ENCODE measurements at regions not wholly inside any gene's neighbourhood (a gene's known extent, or its start where the extent isn't known, plus 50 kb on each side); places are given as distances from the start of the nearest gene placed in this dataset.

GRCh38 chr4:126742048-126742447 is 890.7 kb upstream of the INTU start:
- peaks cover 22% of the 10 kb centered on the region for H3K9me3 Mint-ChIP-seq
- no peak overlapping the region for H3K4me3 Mint-ChIP-seq
- H3K27me3 Mint-ChIP-seq (ENCODE audit: low read depth): no peaks in the 10 kb centered on the region
- CTCF ChIA-PET: no interaction called here
- H3K36me3 Mint-ChIP-seq: peaks cover 6% of the 10 kb centered on the region; the same call in 1 of the 2 replicates
- no peak overlapping the region for H3K27ac Mint-ChIP-seq
- ATAC-seq (no peak), DNase-seq (ENCODE audit: low spot score) (no peak)
- POLR2A ChIA-PET: no interaction called here
- H3K4me1 Mint-ChIP-seq: no peaks in the 10 kb centered on the region
- TF ChIP-seq NR2C2 (CRISPR knock-in tag; IDR thresholded peaks at IDR 0.05) (no peak), E2F4 (CRISPR knock-in tag; IDR thresholded peaks at IDR 0.05; ENCODE audit: borderline replicate concordance, low read depth) (no peak), FOXJ3 (CRISPR knock-in tag; IDR thresholded peaks at IDR 0.05; ENCODE audit: borderline replicate concordance) (no peak), NFYB (CRISPR knock-in tag; conservative IDR thresholded peaks at IDR 0.05; ENCODE audit: low read depth) (no peak), JAZF1 (CRISPR knock-in tag; IDR thresholded peaks at IDR 0.05) (no peak), ATF6 (CRISPR knock-in tag; IDR thresholded peaks at IDR 0.05) (no peak), NFE2L1 (CRISPR knock-in tag; IDR thresholded peaks at IDR 0.05) (no peak), CREM (CRISPR knock-in tag; IDR thresholded peaks at IDR 0.05) (no peak)
- TF ChIP-seq, protein P1, sequence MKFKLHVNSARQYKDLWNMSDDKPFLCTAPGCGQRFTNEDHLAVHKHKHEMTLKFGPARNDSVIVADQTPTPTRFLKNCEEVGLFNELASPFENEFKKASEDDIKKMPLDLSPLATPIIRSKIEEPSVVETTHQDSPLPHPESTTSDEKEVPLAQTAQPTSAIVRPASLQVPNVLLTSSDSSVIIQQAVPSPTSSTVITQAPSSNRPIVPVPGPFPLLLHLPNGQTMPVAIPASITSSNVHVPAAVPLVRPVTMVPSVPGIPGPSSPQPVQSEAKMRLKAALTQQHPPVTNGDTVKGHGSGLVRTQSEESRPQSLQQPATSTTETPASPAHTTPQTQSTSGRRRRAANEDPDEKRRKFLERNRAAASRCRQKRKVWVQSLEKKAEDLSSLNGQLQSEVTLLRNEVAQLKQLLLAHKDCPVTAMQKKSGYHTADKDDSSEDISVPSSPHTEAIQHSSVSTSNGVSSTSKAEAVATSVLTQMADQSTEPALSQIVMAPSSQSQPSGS (CRISPR knock-in tag; IDR thresholded peaks at IDR 0.05; ENCODE audit: borderline replicate concordance, low read depth): no peak

GRCh38 chr4:126742885-126743284 is 889.9 kb upstream of the INTU start:
- Mint-ChIP-seq H3K36me3 (peaks cover 6% of the 10 kb centered on the region; the same call in 1 of the 2 replicates), H3K4me3 (no peak overlapping the region), H3K27ac (no peak overlapping the region), H3K27me3 (ENCODE audit: low read depth) (no peaks in the 10 kb centered on the region), H3K4me1 (no peaks in the 10 kb centered on the region), H3K9me3 (peaks cover 23% of the 10 kb centered on the region)
- POLR2A ChIA-PET: no interaction called here
- no peak for ATAC-seq
- CTCF ChIA-PET: no interaction called here
- no peak for DNase-seq (ENCODE audit: low spot score)
- TF ChIP-seq, protein P2, sequence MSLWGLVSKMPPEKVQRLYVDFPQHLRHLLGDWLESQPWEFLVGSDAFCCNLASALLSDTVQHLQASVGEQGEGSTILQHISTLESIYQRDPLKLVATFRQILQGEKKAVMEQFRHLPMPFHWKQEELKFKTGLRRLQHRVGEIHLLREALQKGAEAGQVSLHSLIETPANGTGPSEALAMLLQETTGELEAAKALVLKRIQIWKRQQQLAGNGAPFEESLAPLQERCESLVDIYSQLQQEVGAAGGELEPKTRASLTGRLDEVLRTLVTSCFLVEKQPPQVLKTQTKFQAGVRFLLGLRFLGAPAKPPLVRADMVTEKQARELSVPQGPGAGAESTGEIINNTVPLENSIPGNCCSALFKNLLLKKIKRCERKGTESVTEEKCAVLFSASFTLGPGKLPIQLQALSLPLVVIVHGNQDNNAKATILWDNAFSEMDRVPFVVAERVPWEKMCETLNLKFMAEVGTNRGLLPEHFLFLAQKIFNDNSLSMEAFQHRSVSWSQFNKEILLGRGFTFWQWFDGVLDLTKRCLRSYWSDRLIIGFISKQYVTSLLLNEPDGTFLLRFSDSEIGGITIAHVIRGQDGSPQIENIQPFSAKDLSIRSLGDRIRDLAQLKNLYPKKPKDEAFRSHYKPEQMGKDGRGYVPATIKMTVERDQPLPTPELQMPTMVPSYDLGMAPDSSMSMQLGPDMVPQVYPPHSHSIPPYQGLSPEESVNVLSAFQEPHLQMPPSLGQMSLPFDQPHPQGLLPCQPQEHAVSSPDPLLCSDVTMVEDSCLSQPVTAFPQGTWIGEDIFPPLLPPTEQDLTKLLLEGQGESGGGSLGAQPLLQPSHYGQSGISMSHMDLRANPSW (CRISPR knock-in tag; conservative IDR thresholded peaks at IDR 0.05; ENCODE audit: low read depth): no peak
- TF ChIP-seq, protein P3, sequence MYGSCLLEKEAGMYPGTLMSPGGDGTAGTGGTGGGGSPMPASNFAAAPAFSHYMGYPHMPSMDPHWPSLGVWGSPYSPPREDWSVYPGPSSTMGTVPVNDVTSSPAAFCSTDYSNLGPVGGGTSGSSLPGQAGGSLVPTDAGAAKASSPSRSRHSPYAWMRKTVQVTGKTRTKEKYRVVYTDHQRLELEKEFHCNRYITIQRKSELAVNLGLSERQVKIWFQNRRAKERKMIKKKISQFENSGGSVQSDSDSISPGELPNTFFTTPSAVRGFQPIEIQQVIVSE (CRISPR knock-in tag; IDR thresholded peaks at IDR 0.05; ENCODE audit: borderline replicate concordance): no peak
- TF ChIP-seq JAZF1 (CRISPR knock-in tag; IDR thresholded peaks at IDR 0.05) (no peak), CREB1 (CRISPR knock-in tag; IDR thresholded peaks at IDR 0.05) (no peak), MYBL2 (CRISPR knock-in tag; IDR thresholded peaks at IDR 0.05) (no peak), CBFB (CRISPR knock-in tag; IDR thresholded peaks at IDR 0.05; ENCODE audit: low read depth) (no peak), TCF7 (CRISPR knock-in tag; IDR thresholded peaks at IDR 0.05; ENCODE audit: low read depth) (no peak), GRHL2 (CRISPR knock-in tag; IDR thresholded peaks at IDR 0.05; ENCODE audit: insufficient replicate concordance, severe bottlenecking) (no peak), RORB (CRISPR knock-in tag; IDR thresholded peaks at IDR 0.05) (no peak)
- TF ChIP-seq, protein P4, sequence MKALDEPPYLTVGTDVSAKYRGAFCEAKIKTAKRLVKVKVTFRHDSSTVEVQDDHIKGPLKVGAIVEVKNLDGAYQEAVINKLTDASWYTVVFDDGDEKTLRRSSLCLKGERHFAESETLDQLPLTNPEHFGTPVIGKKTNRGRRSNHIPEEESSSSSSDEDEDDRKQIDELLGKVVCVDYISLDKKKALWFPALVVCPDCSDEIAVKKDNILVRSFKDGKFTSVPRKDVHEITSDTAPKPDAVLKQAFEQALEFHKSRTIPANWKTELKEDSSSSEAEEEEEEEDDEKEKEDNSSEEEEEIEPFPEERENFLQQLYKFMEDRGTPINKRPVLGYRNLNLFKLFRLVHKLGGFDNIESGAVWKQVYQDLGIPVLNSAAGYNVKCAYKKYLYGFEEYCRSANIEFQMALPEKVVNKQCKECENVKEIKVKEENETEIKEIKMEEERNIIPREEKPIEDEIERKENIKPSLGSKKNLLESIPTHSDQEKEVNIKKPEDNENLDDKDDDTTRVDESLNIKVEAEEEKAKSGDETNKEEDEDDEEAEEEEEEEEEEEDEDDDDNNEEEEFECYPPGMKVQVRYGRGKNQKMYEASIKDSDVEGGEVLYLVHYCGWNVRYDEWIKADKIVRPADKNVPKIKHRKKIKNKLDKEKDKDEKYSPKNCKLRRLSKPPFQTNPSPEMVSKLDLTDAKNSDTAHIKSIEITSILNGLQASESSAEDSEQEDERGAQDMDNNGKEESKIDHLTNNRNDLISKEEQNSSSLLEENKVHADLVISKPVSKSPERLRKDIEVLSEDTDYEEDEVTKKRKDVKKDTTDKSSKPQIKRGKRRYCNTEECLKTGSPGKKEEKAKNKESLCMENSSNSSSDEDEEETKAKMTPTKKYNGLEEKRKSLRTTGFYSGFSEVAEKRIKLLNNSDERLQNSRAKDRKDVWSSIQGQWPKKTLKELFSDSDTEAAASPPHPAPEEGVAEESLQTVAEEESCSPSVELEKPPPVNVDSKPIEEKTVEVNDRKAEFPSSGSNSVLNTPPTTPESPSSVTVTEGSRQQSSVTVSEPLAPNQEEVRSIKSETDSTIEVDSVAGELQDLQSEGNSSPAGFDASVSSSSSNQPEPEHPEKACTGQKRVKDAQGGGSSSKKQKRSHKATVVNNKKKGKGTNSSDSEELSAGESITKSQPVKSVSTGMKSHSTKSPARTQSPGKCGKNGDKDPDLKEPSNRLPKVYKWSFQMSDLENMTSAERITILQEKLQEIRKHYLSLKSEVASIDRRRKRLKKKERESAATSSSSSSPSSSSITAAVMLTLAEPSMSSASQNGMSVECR (CRISPR knock-in tag; IDR thresholded peaks at IDR 0.05; ENCODE audit: borderline replicate concordance): no peak
